ENCODE measurements at regions not wholly inside any gene's neighbourhood (a gene's known extent, or its start where the extent isn't known, plus 50 kb on each side); places are given as distances from the start of the nearest gene placed in this dataset.

GRCh38 chr21:27213303-27213702, 246.4 kb upstream of the ADAMTS5 start:
- no peak for DNase-seq
- Histone ChIP-seq H3K27ac (no peak overlapping the region), H3K27me3 (no peaks in the 10 kb centered on the region), H3K4me3 (no peak overlapping the region), H3K9me3 (no peaks in the 10 kb centered on the region), H3K36me3 (no peaks in the 10 kb centered on the region), H3K4me1 (no peaks in the 10 kb centered on the region)
- TF ChIP-seq POLR2A (IDR thresholded peaks at IDR 0.05) (no peak), CTCF (IDR thresholded peaks at IDR 0.05) (no peak)

- no peak overlapping the region for H3K4me3 ChIP-seq
These were observed 245.6 kb upstream of the ADAMTS5 start for GRCh38 chr21:27212441-27212840.

GRCh38 chr21:27209546-27209945, 242.7 kb upstream of the ADAMTS5 start:
- H3K4me3 ChIP-seq, result no peak overlapping the region
- H3K27me3 ChIP-seq, result no peaks in the 10 kb centered on the region
- H3K36me3 ChIP-seq, result no peaks in the 10 kb centered on the region
- H3K9me3 ChIP-seq, result no peaks in the 10 kb centered on the region
- no peak for TF ChIP-seq CTCF (IDR thresholded peaks at IDR 0.05)
- no peak for TF ChIP-seq POLR2A (IDR thresholded peaks at IDR 0.05)
- no peak overlapping the region for H3K27ac ChIP-seq
- DNase-seq, result no peak
- H3K4me1 ChIP-seq, result no peaks in the 10 kb centered on the region

More at GRCh38 chr21:27212441-27212840, 245.6 kb upstream of the ADAMTS5 start:
- TF ChIP-seq CTCF (IDR thresholded peaks at IDR 0.05) (no peak), POLR2A (IDR thresholded peaks at IDR 0.05) (no peak)
- Histone ChIP-seq H3K27me3 (no peaks in the 10 kb centered on the region), H3K36me3 (no peaks in the 10 kb centered on the region), H3K4me1 (no peaks in the 10 kb centered on the region), H3K9me3 (no peaks in the 10 kb centered on the region), H3K27ac (no peak overlapping the region)
- no peak for DNase-seq

GRCh38 chr21:27206368-27206982, 239.6 kb upstream of the ADAMTS5 start:
- Histone ChIP-seq H3K27ac (no peak overlapping the region), H3K27me3 (no peaks in the 10 kb centered on the region), H3K9me3 (no peaks in the 10 kb centered on the region), H3K36me3 (no peaks in the 10 kb centered on the region), H3K4me1 (no peaks in the 10 kb centered on the region), H3K4me3 (no peak overlapping the region)
- no peak for DNase-seq
- TF ChIP-seq CTCF (IDR thresholded peaks at IDR 0.05), result no peak
- no peak for TF ChIP-seq POLR2A (IDR thresholded peaks at IDR 0.05)

- H3K4me1 ChIP-seq, result no peaks in the 10 kb centered on the region
- no peak overlapping the region for H3K27ac ChIP-seq
- no peaks in the 10 kb centered on the region for H3K9me3 ChIP-seq
- TF ChIP-seq POLR2A (IDR thresholded peaks at IDR 0.05), result no peak
- TF ChIP-seq CTCF (IDR thresholded peaks at IDR 0.05), result no peak
- H3K27me3 ChIP-seq, result no peaks in the 10 kb centered on the region
- H3K36me3 ChIP-seq, result no peaks in the 10 kb centered on the region
- H3K4me3 ChIP-seq, result no peak overlapping the region
- no peak for DNase-seq
These were observed 235.4 kb upstream of the ADAMTS5 start for GRCh38 chr21:27202301-27202700.

GRCh38 chr21:27201197-27201596, 234.3 kb upstream of the ADAMTS5 start:
- Histone ChIP-seq H3K27ac (no peak overlapping the region), H3K27me3 (no peaks in the 10 kb centered on the region), H3K9me3 (no peaks in the 10 kb centered on the region), H3K4me1 (no peaks in the 10 kb centered on the region), H3K36me3 (no peaks in the 10 kb centered on the region), H3K4me3 (no peak overlapping the region)
- TF ChIP-seq POLR2A (IDR thresholded peaks at IDR 0.05) (no peak), CTCF (IDR thresholded peaks at IDR 0.05) (no peak)
- DNase-seq, result no peak
